Stimulated activated CD4-positive, alpha-beta T cell treated with anti-CD3 and anti-CD28 coated beads, Interleukin-2, amount 100 ng/mL, for 4 hours (primary cell): ENCODE measurements at regions not wholly inside any gene's neighbourhood (a gene's known extent, or its start where the extent isn't known, plus 50 kb on each side); places are given as distances from the start of the nearest gene placed in this dataset.

ENCODE experiments used
- DNase-seq: peaks from one replicate; pipeline ENCODE4 v3.0.0-alpha.2; 2020; ENCODE audit warnings: low read depth

DNA sequence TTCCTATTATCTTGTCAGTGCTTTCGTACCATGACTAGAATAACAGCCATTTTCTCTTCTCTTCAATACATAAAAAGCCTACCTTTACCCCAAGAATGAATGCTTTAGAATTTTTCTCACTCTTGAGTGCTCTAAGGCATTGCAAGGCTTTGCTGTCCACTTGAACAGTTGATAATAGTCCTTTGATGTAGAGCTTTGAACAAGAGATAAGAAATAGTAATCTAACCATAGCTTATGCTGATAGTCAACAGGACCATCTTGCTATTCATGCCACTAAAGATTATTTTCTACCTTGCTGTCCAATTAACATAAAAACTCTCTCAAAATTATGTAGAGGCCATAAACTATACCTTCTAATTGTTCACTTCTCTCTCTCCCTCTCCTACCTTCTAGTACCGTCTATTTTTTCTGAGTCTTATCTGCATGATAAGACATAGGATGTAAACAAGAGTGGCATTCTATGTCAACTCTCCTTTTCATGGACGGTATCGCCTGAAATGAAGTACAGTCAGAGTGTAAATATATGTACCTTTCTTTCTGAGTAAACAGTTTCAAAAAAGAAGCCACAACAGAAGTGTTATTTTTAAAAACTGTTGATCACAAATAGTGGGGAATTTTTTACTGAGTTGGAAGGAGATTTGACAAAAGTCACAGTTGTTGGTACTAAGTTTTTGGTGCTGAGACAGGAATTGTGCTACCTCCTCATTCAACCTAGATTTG lies 297.9 kb downstream of the NDFIP2 start:
- no peak for DNase-seq

DNA sequence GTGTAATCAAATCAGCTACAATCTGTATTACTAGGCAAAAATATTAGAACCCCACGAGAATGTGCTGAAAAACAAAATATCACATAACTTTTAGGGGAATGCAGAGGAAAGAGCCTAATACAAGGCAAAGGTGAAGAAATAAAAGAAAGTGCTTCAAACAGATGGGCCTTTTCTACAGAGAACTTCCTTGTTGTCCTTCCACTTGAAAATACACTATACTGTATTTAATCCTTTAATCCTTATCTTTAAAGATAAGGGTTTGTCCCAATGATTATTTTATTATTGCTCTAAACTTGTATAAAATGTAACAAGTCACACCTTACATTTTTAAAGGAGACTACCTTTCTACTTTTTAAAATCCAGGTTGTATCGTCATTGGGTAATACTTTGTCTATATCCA lies 296.5 kb downstream of the NDFIP2 start:
- DNase-seq, result no peak

DNA sequence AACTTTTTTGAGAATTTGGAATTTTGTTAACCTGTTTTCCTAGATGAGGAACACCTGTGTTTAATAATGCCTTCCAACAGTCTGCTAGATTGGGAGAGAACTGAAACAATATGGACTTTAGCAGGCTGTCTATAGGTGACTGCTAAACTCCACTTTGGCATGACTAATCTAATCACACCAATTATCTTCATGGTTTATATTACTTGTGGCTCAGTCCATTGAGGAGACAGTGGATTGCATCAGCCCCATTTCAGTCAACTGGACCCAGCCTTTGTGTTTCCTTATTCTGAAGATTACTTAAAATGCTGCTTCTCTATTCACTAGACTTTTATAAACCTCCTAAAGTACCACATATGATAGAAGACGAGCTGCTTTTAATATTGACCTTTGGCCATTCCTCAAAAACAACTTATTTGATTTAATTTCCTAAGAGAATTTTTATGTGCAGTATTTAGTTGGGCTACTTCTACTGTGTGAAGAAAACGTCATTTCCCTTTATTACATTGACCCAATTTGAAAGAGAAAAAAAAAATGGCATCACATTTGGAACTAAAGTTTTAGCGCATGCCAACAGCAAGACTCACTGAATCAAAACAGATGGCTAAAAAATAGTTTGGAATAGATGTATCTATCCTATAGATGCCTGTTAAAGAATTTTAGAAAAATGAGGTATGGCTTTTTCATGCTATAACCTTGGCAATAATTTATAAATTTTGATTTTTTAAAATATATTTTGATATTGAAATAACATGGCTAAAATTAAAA lies 295.8 kb downstream of the NDFIP2 start:
- no peak for DNase-seq

DNA sequence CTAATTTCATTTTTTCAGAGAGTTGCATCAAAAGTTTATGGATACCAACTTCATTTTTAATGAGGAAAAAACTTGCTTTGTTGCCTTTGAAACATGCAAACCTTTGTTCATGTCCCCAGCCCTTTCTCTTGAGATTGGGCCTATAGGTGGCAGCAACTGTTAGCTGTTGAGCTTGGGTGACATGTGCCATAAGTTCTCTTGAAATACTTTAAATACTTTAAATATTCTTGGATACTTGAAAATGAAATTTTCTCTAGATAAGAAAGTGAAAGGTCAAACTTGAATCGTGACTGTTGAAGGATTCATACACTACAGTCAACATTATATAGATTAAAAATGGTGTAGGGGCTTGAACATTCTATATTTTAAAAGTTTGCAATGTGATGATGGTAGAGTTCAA lies 294.9 kb downstream of the NDFIP2 start:
- DNase-seq, result no peak

DNA sequence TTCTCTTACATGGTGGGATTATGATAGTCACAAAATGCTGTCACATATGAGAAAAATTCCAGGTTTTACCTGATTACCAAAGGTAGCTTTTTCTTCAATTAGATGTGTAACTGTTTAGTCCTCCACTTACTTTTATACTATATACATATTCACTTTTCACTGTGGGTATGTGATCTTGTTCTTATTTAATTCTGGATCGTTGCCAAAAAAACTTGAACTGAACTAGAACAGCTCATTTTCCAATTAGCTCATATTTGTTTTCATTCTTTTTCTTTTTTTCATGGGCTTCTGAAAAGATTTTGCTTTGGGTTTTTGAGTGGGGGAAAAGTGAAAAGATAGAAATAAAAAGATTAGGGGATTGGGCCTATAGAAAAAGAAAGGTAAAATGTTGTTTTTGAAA lies 291.9 kb downstream of the NDFIP2 start:
- no peak for DNase-seq

DNA sequence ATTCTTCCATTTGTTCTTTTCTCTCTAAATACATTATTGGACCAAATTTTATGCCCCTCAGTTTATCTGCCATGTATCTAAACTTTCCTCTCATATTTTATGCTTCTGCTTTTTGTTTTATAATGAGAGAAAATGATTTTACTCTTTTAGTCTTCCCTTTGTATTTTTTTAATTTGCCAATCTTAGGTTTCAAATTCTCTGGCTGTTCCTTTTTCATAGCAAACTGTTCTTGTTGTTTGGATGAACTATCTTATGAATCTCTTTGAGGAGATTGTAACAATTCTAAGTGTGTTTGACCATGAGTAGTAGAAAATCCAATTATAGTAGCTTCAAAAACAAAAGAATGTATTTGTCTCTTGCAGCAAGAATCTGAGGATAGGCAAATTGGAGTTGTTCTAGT lies 290.5 kb downstream of the NDFIP2 start:
- DNase-seq, result no peak

DNA sequence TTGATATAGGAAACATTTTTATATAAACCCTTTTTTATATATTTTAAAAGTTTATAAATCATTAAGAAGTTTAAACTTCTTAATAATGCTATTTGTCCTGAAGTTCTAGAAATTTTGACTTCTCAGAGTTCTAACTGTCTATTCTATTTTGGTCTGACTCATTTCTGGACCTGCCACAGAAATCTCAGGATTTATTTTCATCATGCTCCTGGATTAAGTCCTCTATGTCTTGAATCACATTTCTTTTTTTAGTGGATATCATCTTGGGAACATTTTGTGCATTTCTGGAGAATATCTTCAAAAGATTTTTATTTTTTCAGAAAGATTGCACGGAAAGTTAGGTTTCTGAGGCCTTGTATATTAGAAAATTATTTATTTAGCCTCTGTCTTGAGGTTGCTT lies 289.1 kb downstream of the NDFIP2 start:
- no peak for DNase-seq

DNA sequence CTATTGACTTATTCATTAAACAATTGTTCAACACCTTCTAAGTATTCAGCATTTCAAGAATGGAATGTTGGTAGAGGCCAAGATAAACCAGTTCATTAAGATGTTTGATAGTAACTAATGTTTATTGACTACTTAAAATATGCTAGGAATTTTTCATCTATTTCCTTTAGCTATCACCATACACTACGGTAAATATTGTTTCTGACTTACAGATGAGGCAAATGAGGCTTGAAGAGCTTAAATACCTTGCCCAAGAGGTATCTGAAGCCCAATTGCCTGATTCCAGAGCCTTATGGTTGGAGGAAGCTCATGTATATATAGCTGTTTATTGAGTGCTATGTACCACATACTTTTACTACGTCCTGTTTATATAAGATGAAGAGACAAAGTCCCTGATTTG lies 286.2 kb downstream of the NDFIP2 start:
- no peak for DNase-seq

DNA sequence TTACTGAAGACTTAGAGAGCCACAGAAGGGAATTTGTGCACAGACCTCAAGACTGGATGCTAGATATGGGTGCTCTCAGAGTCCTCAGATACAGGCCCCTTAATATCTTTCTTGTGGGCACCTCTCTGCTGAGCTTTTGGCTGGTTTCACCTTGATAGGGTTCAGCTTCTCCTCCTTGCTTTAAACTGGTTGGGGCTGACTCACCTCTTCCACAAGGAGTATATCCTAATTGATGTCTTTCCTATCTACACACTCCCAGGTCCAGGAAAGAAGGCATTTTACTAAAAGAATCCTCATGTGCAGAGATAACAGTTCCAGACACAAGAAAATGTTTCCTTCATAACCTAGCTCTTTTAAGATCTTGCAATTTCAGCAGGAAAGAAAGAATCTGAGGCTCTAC lies 284.4 kb downstream of the NDFIP2 start:
- no peak for DNase-seq

DNA sequence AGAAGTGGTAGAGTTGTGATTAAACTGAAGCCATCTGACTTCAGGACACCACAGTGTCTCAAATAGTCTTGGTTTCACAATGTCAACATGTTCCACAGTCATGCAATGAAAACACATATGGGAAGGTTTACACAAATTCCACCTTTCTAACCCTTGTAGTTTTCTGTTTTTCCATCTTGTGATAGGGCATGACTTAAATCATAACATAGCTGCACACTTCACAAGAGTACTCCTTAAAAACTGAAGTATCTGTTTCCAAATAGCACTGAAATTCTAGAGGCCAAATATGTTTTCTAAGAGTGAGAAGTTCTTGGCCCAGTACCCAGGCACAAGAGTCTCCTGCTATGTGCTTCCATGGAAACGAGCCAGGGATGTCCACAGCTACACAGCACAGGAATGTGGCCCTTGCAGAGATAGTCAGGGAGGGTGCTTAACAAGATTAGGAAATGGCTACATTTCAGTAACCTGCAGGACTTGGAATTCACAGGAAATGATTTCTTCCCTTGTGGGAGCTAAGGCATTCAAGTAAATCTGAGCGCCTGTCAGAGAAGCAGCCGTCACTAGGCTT lies 269.1 kb downstream of the NDFIP2 start:
- DNase-seq, result no peak

DNA sequence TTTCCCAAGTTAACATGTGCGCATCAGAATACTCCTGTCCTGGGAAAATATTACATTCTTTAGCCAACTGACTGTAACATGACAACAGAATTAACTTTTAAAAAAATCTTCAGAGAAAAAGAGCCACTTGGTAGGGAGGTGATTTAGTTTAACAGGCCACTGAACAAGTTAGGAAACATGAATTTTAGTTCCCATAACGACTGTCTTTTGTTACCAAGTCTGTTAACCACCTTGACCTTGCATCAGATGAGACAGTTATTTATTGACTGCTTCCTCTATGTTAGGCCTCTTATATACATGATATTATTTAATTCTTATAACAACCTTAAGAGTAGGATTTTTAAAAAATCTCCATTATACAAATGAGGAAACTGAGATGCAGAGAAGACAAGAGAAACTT lies 268.6 kb downstream of the NDFIP2 start:
- DNase-seq, result no peak

DNA sequence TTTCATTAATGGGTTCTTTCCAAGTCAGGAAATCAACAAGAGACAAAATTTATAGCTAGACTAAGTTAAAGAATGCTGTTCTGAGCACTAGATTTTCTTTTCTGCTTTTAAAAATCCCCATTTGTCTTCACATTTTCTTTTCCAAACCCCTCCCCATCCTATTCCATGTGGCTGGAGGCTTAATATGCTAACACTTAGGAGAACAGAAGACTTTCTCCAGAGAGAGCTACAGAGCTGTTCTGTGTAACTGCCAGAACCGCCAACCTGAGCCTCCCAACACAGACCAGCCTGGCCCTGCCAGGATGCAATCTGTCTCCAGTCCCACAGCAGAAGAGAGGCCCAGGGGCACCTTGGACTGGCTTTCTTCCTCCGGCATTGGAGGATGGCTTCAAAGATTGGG lies 264.1 kb downstream of the NDFIP2 start:
- DNase-seq, result no peak

DNA sequence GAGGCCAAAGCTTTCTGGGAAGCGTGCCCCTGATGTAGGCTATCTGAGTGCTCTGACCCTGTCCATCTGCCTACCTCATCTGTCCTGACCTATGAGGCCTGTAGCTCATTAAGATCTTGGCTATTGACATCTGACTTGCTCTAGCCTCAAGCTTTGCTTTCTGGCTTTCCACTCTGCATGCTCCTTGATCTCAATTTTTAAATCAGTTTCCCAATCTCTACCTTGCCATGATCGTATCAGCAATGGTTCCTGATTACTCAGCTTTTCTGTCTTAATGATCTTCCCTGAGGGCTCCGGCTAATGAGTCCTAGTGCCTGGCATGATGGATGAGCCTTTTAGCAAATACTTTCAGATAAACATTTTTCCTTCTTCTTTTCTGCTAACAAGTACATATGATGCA lies 262.0 kb downstream of the NDFIP2 start:
- no peak for DNase-seq

DNA sequence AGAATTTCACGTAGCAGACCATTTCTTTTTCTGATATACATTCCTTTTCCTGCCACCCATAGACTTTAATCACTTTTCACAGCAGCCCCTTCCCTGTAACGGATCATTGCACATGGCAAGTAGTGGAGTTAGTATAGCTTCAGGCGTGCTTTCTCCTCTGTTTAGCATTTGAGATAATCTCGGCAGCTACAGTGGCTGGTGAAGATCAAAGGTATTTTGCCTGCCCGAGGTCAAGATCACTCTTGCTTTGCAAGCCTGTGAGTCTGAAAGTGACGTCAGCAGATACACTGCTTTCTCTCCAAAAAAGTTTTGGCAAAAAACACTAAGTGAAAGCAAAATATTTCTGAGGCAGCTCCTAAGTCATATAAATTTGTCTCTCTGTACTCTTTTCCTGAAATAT lies 260.0 kb downstream of the NDFIP2 start:
- no peak for DNase-seq

DNA sequence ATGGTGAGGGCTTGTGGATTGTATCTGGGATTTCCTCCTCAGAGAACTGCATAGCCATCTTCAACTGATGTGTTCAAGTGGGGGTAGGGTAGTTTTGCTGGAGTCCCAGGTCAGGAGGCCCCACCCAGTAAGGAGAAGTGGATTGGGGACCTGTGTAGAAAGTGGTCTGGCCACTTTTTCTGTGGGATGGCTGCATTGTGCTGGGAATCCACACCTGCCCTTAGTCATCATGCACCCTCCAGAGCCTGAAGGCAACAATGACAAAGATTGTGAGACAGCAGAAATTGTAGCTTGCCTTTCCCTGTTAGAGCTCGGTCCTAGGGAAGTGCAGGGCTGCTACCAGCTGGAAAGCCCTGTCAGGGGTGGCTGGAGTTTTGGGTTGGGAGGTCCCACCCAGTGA lies 255.4 kb downstream of the NDFIP2 start:
- no peak for DNase-seq

DNA sequence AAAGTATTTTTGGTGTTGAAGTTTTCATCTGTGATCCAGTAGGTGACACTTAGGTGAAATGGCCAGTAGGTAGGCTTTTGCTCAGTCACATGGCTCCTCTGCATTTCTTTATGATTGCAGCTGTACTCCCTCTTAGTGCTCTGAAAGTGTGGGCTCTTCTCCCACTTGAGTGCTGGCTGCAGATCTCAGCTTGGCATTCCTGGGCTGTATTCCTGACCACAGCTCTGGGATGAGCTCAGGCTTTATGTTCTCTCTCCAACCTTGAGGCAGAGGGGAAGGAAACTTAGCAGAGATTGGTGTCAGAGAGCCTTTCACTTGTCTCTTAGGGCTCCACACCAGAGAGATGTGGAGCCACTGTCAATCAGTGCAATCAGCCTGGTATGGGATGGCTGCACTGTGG lies 254.3 kb downstream of the NDFIP2 start:
- no peak for DNase-seq

DNA sequence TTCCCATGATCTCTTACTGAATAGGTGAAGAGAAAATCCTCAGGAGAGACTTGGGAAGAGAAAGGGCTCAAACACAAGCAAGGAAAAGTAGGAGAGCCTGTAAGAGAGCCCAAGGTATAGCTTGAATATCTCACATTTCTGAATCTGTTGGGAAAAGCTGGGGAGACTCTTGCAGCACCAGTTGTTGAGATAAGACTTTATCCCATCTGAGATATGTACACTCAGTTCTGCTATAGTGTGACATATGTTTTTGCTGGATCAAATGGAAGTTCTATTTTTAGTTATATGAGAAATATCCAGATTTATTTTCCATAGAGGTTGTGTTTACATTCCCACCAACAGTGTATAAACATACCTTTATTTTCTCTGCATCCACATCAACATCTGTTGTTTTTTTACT lies 246.1 kb downstream of the NDFIP2 start:
- no peak for DNase-seq

DNA sequence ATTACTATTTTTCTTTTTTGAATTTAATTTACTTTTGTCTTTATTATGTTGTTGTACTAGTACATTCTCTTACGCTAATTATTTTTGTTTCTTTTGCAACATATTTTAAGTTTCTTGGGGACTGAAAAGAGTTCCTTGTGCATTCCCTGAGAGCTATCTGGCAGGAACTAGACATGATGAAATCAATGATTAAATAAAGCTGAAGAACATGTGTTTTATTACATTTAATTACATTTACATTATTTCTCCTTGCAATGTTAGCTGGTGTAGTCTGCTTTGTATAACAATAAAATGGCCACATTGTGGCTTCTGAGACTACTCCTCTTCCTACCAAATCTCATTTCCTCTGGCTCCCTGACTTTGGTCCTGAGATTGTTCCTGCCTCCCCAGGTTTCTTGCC lies 244.9 kb downstream of the NDFIP2 start:
- no peak for DNase-seq

DNA sequence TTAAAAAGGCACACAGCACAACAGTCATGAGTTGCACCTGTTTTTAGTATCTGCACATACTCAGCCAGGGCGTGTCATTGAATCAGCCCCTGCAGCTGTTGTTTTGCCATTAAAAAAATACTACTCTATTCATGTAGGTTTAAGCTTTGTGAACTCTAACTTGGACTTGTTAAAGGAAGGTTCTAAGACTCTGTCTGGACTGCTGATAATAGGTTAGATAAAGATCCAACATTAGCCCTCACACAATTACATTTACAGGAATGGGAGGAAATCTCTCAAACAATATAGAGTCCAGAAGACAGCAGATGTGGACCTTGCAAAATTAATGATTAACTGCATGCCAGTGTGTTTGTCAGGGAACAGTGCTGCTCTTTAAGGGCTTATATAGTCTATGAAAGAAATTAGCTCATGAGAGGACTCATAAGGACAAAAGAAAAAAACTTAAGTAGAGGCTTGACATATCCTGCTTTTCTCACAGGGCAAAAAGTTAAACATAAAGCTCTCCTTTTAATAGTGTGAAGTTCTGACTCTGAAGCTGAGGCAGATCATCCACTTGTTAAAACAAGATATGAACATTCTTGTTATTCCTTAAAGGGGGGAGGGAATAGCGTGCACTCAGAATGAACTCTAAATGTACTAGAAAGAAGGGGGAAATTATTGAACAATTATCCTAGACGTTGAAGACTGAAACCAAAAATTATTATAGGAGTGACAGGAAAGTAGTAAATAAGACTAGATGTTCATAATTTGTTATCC lies 243.6 kb downstream of the NDFIP2 start:
- no peak for DNase-seq

DNA sequence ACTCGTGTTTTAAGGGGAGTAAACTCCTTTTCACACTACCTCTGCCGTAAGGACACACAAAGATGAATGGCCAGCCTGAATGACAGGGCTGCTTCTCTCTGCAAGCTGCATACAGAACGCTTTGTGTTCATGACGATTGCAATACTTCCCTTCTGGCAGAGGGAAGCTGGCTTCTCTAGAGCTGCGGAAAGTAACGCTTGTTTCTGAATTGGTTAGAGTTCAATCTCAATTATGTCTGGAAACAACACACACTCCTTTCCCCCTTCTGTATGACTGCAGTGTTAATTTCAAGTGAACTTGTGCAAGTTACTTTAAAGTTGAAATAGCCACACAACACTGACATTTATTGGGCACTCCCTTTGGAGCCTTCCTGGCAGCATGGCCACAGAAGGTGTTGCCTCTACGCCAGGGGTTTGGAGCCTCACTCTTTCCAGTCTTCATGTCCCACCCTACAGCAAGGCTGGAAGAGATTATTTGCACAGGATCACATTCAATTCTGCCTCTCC lies 242.6 kb downstream of the NDFIP2 start:
- no peak for DNase-seq

DNA sequence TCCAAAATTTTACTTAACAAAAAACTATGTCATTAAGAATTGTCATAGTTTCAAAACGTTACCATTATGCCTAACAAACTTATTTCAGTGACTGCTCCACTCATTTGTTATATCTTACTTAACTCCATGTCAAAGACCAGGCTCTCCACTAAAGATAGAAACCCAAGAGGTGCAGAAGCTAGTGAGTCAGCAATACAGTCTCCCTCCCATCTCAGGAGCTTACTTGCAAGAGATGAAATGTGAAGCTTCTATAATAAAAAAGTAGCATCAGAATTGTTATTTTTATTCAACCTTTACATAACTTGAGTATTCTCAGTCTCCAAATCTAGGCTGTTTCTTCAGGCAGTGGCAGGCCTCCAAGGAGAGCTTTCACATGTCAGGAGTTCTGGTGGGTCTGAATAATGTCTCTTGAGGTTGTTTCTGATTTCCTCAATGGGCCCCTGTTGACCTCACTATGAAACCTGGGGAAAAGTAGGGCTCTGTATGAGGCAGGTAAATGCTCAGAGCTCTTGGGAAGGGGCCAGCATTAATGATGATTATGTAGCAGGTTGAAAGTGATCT lies 242.0 kb downstream of the NDFIP2 start:
- no peak for DNase-seq

DNA sequence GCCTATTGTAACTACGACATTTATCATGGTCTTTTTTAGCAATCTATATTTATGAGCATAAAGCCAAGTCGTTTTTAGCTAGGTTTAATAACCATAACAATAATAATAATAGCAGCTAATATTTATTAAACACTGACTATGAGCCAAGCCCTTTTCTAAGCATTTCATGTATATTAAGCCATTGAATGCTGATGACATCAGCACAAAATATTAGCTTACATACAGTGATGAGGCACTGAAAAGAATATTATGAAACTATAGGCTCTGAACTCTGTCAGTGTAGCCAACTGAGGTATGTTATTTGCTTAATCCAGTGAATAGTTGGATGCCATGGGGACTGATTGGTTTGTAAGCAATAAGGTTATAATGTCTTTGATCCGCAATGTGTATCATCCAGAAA lies 235.2 kb downstream of the NDFIP2 start:
- DNase-seq, result no peak
